22Rv1 (cell line): ENCODE measurements at regions not wholly inside any gene's neighbourhood (a gene's known extent, or its start where the extent isn't known, plus 50 kb on each side); places are given as distances from the start of the nearest gene placed in this dataset.

Experiments used
- H3K27ac ChIP-seq: fragments of 450-650 bp; 2 replicates; pipeline ENCODE4 v1.5.1; 2017
- ZFX ChIP-seq: fragments of 450-650 bp; IDR thresholded peaks from 2 replicates; pipeline ENCODE4 v1.6.1; 2017; ENCODE audit warnings: antibody characterized with exemption, borderline replicate concordance
- TF ChIP-seq, protein P1 (sequence below): fragments of 450-650 bp; IDR thresholded peaks from 2 replicates; pipeline ENCODE4 v1.5.1; 2017; ENCODE audit warnings: mild to moderate bottlenecking

DNA sequence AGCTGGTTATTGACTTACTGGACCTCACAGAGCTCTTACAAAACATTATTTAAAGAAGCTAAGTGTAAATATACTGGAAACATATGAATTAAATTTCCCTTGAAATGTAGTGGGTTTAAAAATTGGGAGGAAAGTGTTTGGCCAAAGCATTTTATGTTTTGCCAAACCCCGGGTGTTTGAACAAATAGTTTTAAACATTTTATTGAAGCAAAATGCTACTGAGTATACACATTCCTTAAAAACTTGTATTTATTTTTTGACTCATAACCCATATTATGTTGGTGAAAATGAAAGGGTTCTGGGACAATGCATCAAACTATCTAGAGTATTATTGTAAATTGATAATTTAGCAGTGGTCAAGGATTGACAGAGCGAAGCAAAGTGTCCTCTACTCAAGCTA, 1048.5 kb downstream of the SLC6A15 start:
- no peak overlapping the region for H3K27ac ChIP-seq
- TF ChIP-seq, protein P1, sequence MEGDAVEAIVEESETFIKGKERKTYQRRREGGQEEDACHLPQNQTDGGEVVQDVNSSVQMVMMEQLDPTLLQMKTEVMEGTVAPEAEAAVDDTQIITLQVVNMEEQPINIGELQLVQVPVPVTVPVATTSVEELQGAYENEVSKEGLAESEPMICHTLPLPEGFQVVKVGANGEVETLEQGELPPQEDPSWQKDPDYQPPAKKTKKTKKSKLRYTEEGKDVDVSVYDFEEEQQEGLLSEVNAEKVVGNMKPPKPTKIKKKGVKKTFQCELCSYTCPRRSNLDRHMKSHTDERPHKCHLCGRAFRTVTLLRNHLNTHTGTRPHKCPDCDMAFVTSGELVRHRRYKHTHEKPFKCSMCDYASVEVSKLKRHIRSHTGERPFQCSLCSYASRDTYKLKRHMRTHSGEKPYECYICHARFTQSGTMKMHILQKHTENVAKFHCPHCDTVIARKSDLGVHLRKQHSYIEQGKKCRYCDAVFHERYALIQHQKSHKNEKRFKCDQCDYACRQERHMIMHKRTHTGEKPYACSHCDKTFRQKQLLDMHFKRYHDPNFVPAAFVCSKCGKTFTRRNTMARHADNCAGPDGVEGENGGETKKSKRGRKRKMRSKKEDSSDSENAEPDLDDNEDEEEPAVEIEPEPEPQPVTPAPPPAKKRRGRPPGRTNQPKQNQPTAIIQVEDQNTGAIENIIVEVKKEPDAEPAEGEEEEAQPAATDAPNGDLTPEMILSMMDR = no peak
- no peak for TF ChIP-seq ZFX

DNA sequence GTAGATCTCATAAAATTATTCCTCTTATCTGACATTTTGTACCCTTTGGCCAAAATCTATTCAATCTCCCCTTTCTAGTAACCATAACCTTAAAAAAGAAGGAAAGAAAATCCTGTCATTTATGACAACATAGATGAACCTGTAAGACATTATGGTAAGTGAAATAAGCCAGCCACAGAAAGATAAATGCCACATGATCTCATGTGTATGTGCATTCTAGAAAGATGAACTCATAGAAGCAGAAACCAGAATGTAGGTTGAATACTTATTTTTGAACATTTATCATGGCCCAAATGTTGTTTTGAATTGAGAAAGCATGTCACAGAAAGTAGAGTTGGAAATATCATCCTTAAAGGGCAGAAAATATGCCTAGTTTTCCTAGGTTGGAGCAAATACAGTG, 1053.6 kb downstream of the SLC6A15 start:
- H3K27ac ChIP-seq = no peak overlapping the region
- TF ChIP-seq ZFX = no peak
- TF ChIP-seq, protein P1 = no peak

DNA sequence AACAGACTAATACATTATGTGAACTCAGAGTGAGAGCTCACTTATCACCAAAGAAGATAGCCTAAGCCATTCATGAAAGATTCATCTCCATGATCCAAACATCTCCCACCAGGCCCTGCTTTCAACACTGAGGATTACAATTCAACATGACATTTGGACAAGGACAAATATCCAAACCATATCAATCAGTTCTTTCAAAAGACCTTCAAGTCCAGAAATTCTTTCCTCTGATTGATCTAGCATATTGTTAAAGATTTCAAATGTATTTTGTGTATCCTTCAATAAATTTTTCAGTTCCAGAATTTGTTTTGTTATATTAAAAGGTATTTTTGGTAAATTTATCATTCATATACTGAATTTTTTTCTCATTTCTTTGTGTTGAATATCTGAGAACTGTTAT, 1055.8 kb downstream of the SLC6A15 start:
- H3K27ac ChIP-seq = no peak overlapping the region
- no peak for TF ChIP-seq ZFX
- TF ChIP-seq, protein P1 = no peak

DNA sequence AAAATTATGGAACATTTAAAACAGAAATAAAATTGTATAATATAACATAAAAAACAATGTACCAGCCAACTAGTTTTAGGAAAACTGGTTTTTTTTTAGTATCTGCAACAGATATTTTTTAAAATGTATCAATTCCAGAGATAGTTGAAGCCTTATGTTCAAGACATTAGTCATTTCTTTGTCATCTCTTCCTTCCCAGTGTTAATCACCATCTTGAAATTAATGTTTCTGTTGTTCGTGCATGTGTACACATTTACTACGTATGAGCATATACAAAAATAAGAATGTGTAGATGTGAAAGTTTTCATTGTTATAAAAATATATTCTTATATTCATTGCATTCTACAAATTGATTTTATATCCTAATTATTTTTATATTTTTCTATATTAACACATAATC, 1062.1 kb downstream of the SLC6A15 start:
- H3K27ac ChIP-seq = no peak overlapping the region
- no peak for TF ChIP-seq ZFX
- TF ChIP-seq, protein P1 = no peak

DNA sequence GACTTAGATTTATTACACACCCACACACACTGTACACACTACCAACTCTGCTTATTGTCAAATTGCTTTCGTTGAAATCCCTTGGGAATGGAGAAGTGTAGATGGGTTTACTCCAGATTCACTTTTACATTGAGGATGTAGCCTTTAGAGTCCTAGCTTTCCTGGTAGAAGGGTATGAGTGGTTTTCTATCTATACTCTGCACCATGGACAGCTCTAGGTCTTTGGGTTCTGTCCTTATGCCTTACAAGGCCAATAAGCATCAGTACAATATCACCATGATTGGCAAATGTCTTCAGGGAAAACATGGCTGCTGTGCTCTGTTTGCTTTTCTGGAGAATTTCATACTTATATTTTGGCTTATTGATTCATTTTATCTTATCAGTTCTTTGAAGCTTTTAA, 1063.9 kb downstream of the SLC6A15 start:
- no peak for TF ChIP-seq ZFX
- TF ChIP-seq, protein P1 = no peak

DNA sequence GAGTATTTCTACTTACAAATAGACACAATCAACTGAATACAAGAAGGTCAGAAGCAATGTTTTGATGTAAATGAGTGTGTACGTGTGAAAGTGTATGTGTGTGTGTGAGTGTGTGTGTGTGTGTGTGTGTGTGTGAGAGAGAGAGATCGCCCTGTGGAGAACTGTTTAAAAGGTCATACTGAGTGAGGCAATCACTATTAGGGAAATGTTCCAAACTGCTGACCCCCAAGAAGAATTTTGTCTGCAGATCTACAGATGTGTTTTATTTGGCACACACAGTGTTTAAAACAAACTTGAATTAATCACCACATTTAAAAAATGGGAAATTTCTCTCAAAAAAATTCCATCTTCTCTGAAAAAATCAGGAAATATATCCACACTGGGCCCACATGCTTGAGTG, 1069.1 kb downstream of the SLC6A15 start:
- H3K27ac ChIP-seq = no peak overlapping the region
- TF ChIP-seq ZFX = no peak
- TF ChIP-seq, protein P1 = no peak

More for the DNA sequence above, 1063.9 kb downstream of the SLC6A15 start:
- no peak overlapping the region for H3K27ac ChIP-seq

DNA sequence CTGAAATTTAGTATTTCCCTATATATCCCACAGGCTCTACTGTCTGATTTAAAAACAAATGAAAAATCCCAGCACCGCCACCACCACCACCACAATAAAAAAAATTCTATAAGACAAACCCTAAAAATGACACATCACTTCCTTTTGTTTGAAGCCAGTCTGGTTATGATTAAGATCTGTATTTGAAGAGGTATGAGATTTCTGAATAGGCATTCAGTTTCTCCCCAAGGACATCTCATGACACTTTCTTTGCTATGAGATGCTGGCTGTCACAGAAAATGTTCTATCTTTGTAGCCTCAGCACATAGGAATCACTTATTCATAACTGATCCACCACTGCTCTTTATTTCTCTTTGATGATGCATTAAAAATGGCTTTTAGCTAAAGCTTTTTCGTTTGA, 1071.0 kb downstream of the SLC6A15 start:
- no peak overlapping the region for H3K27ac ChIP-seq
- no peak for TF ChIP-seq ZFX
- TF ChIP-seq, protein P1 = no peak
